Endodermal cell (in vitro differentiated cells): ENCODE measurements at regions not wholly inside any gene's neighbourhood (a gene's known extent, or its start where the extent isn't known, plus 50 kb on each side); places are given as distances from the start of the nearest gene placed in this dataset.
"Not testable (repeated sequence)": the region's sequence is repeated elsewhere in the genome, so short reads cannot be mapped to it uniquely, and the experiment has no call there.

Experiments used
- DNase-seq: peaks from one replicate; pipeline ENCODE4 v3.0.0-alpha.2; 2017
- H3K27ac ChIP-seq: 2 replicates; pipeline ENCODE4 v1.5.1; 2013; ENCODE audit warnings: mild to moderate bottlenecking, low read depth, low read length, moderate library complexity
- H3K27me3 ChIP-seq: 2 replicates; pipeline ENCODE4 v1.6.1; 2013; ENCODE audit warnings: mild to moderate bottlenecking, low read length, moderate library complexity; ENCODE audit not compliant: insufficient read depth, control insufficient read depth, poor library complexity, severe bottlenecking
- H3K36me3 ChIP-seq: 2 replicates; pipeline ENCODE4 v1.7.0; 2013; ENCODE audit warnings: mild to moderate bottlenecking, low read length, moderate library complexity; ENCODE audit not compliant: control insufficient read depth, insufficient read depth
- H3K4me1 ChIP-seq: one replicate; pipeline ENCODE4 v1.7.0; 2013; ENCODE audit warnings: low read length; ENCODE audit not compliant: control insufficient read depth, insufficient read depth
- H3K4me3 ChIP-seq: 2 replicates; pipeline ENCODE4 v1.5.1; 2013; ENCODE audit warnings: mild to moderate bottlenecking, low read length, moderate library complexity
- H3K9ac ChIP-seq: 2 replicates; pipeline ENCODE4 v1.6.1; 2013; ENCODE audit warnings: mild to moderate bottlenecking, low read length, moderate library complexity; ENCODE audit not compliant: poor library complexity, severe bottlenecking; ENCODE audit errors: extremely low read depth
- H3K9me3 ChIP-seq: 2 replicates; pipeline ENCODE4 v1.6.1; 2013; ENCODE audit warnings: mild to moderate bottlenecking, low read length, moderate library complexity; ENCODE audit not compliant: control insufficient read depth
- H3K27ac Mint-ChIP-seq: 2 replicates; pipeline ENCODE4 v1.8.0; 2020; ENCODE audit warnings: mixed read lengths
- H3K27me3 Mint-ChIP-seq: 2 replicates; pipeline ENCODE4 v1.8.0; 2021; ENCODE audit warnings: mild to moderate bottlenecking, mixed read lengths; ENCODE audit not compliant: insufficient read depth
- H3K36me3 Mint-ChIP-seq: 2 replicates; pipeline ENCODE4 v1.8.0; 2020; ENCODE audit warnings: low read depth, mixed read lengths
- H3K4me1 Mint-ChIP-seq: 2 replicates; pipeline ENCODE4 v1.8.0; 2020; ENCODE audit warnings: mixed read lengths
- H3K4me3 Mint-ChIP-seq: 2 replicates; pipeline ENCODE4 v1.8.0; 2020; ENCODE audit warnings: mild to moderate bottlenecking, moderate library complexity, mixed read lengths
- H3K9me3 Mint-ChIP-seq: 2 replicates; pipeline ENCODE4 v1.8.0; 2020; ENCODE audit warnings: mild to moderate bottlenecking, mixed read lengths
- CTCF ChIP-seq: fragments of 200-600 bp; sonication (generic); conservative IDR thresholded peaks from 2 replicates; pipeline ENCODE4 v1.5.0; 2021; ENCODE audit warnings: antibody characterized with exemption, mild to moderate bottlenecking
- WGBS, 2 experiments: methylation state at CpG; one replicate each; pipeline versions ENCODE4 v1.1.5 to v1.1.7; 2013; ENCODE audit warnings: missing lambda C conversion rate in 2 of 2, mixed read lengths in 1 of 2; ENCODE audit not compliant: insufficient coverage in 1 of 2, insufficient read length in 1 of 2; 5-methylcytosine and 5-hydroxymethylcytosine counted together

- TF ChIP-seq CTCF = no peak
- H3K4me3 Mint-ChIP-seq = no peak overlapping the region
Observed at GRCh38 chr2:192536922-192537624, 342.3 kb upstream of the TMEFF2 start.

GRCh38 chr2:192535956-192536921, 341.5 kb upstream of the TMEFF2 start:
- Mint-ChIP-seq H3K9me3 (no peaks in the 10 kb centered on the region), H3K27ac (no peak overlapping the region), H3K36me3 (no peaks in the 10 kb centered on the region), H3K4me3 (no peak overlapping the region), H3K27me3 (no peaks in the 10 kb centered on the region), H3K4me1 (no peaks in the 10 kb centered on the region)
- H3K4me1 ChIP-seq = no peaks in the 10 kb centered on the region
- 86% methylated on average over 3 of the region's 3 CpGs; no CpG with 5 or more reads in 1 of the 2 experiments for WGBS, 2 experiments
- H3K4me3 ChIP-seq = no peak overlapping the region
- H3K9me3 ChIP-seq = no peaks in the 10 kb centered on the region
- DNase-seq = no peak
- H3K27ac ChIP-seq = no peak overlapping the region
- no peak overlapping the region for H3K9ac ChIP-seq
- no peak for TF ChIP-seq CTCF
- no peaks in the 10 kb centered on the region for H3K36me3 ChIP-seq
- H3K27me3 ChIP-seq = no peaks in the 10 kb centered on the region

More at GRCh38 chr2:192536922-192537624, 342.3 kb upstream of the TMEFF2 start:
- H3K4me3 ChIP-seq = no peak overlapping the region
- H3K4me1 ChIP-seq = no peaks in the 10 kb centered on the region
- no peak for DNase-seq
- no peaks in the 10 kb centered on the region for H3K27me3 Mint-ChIP-seq
- H3K27ac Mint-ChIP-seq = no peak overlapping the region
- WGBS, 2 experiments = 94% methylated on average over 2 of the region's 2 CpGs; no CpG with 5 or more reads in 1 of the 2 experiments
- no peaks in the 10 kb centered on the region for H3K36me3 Mint-ChIP-seq
- H3K36me3 ChIP-seq = no peaks in the 10 kb centered on the region
- H3K9ac ChIP-seq = no peak overlapping the region
- H3K27me3 ChIP-seq = no peaks in the 10 kb centered on the region
- no peaks in the 10 kb centered on the region for H3K9me3 ChIP-seq
- no peak overlapping the region for H3K27ac ChIP-seq
- H3K9me3 Mint-ChIP-seq = no peaks in the 10 kb centered on the region
- peaks cover 4% of the 10 kb centered on the region for H3K4me1 Mint-ChIP-seq

GRCh38 chr2:192534072-192534471, 339.3 kb upstream of the TMEFF2 start:
- Mint-ChIP-seq H3K9me3 (no peaks in the 10 kb centered on the region), H3K27ac (no peak overlapping the region), H3K4me3 (no peak overlapping the region), H3K36me3 (no peaks in the 10 kb centered on the region), H3K4me1 (no peaks in the 10 kb centered on the region), H3K27me3 (no peaks in the 10 kb centered on the region)
- 96 to 100% methylated on average over 2 to 3 of the region's 3 CpGs for WGBS, 2 experiments
- no peak for DNase-seq
- Histone ChIP-seq H3K27me3 (no peaks in the 10 kb centered on the region), H3K4me3 (no peak overlapping the region), H3K4me1 (no peaks in the 10 kb centered on the region), H3K27ac (no peak overlapping the region), H3K36me3 (no peaks in the 10 kb centered on the region), H3K9ac (no peak overlapping the region), H3K9me3 (no peaks in the 10 kb centered on the region)
- no peak for TF ChIP-seq CTCF

GRCh38 chr2:192524642-192525251, 330.0 kb upstream of the TMEFF2 start:
- H3K27ac ChIP-seq, H3K27me3 Mint-ChIP-seq, H3K4me3 ChIP-seq, H3K27ac Mint-ChIP-seq, H3K9ac ChIP-seq, H3K4me1 Mint-ChIP-seq, H3K4me1 ChIP-seq, H3K4me3 Mint-ChIP-seq, H3K36me3 Mint-ChIP-seq, H3K27me3 ChIP-seq, H3K36me3 ChIP-seq: not testable (repeated sequence)
- DNase-seq = peak; percentile 58
- 90 to 96% methylated on average over 6 to 10 of the region's 10 CpGs for WGBS, 2 experiments
- H3K9me3 Mint-ChIP-seq = peaks cover 28% of the 10 kb centered on the region
- peaks cover 12% of the 10 kb centered on the region for H3K9me3 ChIP-seq
